NCI-H1417 treated with DMSO at 0.1 percent for 48 hours (cell line): ENCODE measurements at regions not wholly inside any gene's neighbourhood (a gene's known extent, or its start where the extent isn't known, plus 50 kb on each side); places are given as distances from the start of the nearest gene placed in this dataset.

Experiments
- DNase-seq: peaks from one replicate; lab custom pipeline; 2025; lab: John Stamatoyannopoulos, UW

DNA sequence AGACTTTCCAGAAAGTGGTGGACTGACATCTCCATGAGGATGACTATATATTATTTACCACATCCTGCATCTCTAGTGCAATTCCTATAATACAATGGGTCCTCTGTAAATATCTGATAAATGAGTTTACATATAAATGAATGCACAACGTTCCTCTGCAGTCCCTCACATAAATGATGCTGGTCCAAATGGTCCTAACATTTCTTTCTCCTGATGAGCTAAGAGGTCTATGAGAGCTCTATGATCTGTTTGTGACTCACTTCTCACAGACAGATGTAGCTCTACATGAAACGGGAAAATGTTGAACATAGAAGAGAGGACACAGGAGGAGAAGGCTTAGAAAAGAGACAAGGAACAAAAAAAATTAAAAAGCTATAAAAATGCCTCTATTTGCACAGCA lies 201.2 kb upstream of the PIK3C3 start:
- DNase-seq = no peak

DNA sequence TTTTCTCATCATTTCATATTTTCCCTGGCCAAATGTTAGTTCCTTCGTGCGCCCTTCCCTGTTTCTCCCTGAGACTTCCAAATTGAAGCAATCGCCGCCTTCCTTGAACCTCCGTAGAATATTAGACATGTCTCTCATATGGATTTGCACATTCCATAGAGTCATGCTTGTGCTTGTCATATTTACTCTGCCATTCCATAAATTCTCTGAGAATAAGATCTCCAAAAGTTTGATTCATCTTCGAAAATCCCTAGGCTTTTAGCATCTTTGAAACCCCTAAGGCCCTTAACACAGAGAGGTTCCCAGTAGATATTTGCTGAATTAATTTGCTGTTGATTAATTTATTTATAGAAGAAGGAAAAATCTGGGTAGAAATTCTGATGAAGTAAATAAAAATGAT lies 202.2 kb upstream of the PIK3C3 start:
- no peak for DNase-seq

- no peak for DNase-seq
Observed at GRCh38 chr18:41751652-41752051, 203.4 kb upstream of the PIK3C3 start.

DNA sequence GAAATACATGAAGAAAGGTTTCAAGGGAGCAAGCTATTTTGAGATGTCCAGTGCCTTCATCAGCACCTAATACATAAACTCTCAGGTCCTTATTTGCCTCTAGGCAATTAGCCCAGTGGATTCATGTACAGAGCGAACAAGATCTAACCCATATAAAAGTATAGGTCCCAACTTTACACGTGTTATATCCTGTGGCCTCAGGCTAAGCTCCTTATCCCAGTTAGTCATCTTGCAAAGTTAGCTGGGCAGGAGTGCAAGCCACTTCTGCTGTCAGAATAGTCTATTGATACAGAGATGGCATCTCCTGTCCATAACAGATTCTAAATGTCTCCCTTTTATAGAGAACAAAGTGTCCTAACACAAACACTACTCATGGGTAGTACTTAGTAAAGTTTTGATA lies 203.9 kb upstream of the PIK3C3 start:
- no peak for DNase-seq

GRCh38 chr18:41747723-41748242 lies 207.3 kb upstream of the PIK3C3 start:
- DNase-seq = no peak

DNA sequence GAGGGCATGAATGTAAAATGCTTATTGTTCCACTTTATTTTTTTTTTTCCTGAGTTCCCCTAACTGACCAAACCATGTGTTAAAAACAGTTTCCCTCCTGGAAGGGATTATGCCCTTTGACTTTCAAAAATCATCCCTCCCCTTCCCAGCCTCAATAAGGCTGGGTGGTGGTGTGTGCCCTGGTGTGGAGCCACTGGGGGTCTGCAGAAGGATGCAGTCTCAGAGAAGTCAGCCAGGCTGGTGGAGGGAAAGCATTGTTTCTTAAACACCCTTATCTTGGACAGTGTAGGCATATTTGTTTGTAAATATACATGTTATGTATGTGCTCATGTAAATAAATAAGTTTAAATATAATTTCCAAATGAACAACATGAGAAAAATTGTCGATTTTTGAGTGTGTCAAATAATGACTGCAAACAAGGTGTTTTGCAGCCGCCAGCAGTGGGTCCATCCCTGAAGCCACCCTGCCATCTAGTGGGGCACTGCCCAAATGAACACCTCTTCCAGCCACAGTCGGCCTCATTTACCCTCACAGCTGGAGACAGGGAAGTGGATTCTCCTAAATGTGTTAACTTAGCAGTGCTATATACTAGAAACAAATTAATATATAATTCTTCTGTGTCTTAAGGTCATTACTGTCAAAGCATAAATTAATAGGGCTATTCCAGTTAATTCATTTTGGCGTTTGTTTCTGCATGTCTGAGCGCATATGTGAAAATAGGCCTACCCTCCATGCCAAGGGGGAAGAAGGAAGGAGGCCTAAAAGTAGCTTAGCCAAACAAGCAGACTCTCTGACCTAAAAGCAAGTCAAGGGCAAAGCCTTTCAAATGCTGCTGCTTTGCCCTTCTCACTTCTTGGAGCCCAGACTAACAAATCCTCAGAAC lies 209.6 kb upstream of the PIK3C3 start:
- DNase-seq = peak; percentile 86

DNA sequence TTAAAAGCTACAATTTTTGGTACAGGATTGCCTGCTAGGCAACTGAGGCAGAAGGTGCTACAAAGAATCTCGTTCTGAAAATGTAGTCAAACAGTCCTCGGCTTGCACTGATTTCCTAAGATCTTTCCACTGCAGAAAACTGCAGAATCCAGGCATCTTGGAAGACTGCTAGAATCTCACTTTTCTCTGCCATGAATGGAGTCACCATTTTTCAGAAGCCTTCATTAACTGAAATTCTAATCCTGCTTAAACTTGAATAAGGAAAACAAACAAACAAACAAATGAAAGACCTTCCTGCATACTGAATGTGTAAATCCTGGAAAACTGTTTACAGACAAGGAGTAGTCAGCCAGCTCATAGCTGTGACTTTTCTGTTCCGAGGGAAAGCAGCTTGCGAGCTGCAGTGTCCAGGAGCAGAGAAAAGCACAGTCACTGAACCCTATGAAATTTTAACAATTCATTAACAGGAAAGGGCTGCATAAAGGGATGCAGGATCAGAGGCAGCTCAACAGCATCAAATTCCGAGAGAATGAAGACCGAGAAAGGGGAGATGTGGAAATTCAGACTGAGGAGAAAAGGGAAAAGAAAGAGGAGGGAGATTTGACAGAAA lies 210.5 kb upstream of the PIK3C3 start:
- DNase-seq = no peak

- no peak for DNase-seq
Observed at GRCh38 chr18:41737218-41737617, 217.8 kb upstream of the PIK3C3 start.

- no peak for DNase-seq
Observed at GRCh38 chr18:41734917-41735316, 220.1 kb upstream of the PIK3C3 start.

- no peak for DNase-seq
Observed at GRCh38 chr18:41732356-41732755, 222.7 kb upstream of the PIK3C3 start.

DNA sequence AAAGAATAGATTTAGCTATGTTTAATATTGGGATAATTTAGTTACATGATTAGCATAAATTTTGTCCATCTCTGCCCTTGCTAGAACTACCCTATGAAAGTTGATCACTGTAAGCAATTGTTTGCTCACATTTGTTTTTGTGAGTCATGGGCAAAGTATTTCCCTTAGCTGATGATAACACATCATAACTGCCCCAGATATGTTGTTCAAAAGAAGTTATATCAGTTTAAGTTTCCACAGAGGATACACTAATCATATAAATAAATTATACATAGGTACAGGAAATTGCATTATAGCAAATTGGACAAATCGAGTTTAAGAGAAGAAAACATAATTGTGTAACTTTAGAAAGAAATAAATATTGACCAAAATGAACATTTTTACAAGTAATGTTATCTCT lies 223.2 kb upstream of the PIK3C3 start:
- no peak for DNase-seq

GRCh38 chr18:41724195-41724594 lies 230.8 kb upstream of the PIK3C3 start:
- no peak for DNase-seq

- no peak for DNase-seq
Observed at GRCh38 chr18:41721103-41721790, 233.8 kb upstream of the PIK3C3 start.

- no peak for DNase-seq
Observed at GRCh38 chr18:41720226-41720625, 234.8 kb upstream of the PIK3C3 start.

- DNase-seq = no peak
Observed at GRCh38 chr18:41719808-41720207, 235.2 kb upstream of the PIK3C3 start.

GRCh38 chr18:41714872-41715271 lies 240.2 kb upstream of the PIK3C3 start:
- no peak for DNase-seq

DNA sequence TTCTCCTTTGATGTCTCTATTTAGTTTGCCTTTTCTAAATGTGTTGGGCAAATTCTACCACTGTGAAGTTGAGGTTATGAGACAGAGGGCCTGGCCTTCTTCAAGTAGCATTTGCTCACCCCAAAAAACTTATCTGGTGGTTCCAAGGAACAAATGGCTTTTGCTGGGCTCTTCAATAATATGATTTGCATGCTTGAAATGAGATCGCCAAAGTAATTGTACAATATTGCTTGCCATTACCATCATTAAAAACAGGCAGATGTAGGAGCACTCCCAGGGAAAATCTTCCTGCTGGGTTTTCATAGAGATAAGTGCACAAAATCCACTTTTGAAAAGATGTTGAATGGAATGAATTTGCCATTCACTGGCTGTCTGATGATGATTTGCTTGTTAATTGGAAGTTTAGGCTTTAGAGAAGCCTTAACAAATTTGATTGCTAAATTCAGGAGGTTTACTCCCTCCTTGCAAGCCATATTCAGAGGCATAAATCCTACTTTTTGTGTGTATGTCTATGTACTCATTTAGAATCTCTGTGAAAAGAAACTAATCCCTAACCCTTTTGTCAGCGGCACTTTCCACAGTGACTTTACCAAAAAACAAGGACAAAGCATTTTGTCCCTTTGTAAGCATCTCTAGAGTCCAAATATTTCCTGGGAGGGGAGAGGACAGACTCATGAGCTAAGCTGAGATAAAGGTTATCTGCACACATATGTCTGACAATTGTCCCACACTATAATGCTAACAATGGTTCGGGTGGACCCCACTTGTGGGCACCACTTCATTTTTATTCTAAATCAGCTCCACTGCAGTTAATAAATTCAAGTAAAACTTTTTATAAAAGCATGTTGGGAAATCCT lies 240.8 kb upstream of the PIK3C3 start:
- no peak for DNase-seq

- DNase-seq = no peak
Observed at GRCh38 chr18:41706301-41706700, 248.7 kb upstream of the PIK3C3 start.

DNA sequence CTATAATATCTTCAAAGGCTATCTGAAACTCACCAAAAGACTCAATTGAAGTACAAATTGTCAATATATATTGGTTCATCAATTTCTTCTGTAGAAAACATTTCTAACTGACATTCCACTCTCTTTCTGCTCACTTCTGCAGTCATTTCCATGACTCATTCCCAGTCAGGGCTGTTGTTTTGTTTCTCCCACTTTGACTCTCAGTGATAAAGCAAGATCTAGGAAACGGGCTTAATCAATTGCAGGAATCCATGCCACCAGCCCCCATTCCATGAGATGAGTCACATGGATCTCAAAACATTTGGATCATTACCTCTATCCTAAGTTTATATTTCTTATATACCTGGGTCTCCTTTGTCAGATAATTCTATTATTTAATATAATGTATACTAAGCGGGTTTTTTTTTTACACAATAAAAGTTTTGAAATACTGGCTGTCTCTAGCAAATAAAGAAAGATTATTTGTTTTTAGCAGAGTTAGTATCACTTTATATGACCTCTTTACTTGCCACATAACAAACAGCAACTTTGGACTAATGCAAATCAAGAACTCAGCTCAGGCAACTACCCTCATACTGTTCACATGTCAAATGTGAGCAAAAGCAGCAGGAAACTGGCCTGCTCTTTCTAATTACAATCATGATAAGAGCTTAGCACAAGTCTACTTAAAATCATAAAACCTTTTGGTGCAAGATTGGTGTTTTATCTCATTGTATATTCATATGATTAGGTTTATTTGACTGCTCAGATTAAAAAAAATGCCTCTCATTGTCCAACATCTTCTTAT lies 251.1 kb upstream of the PIK3C3 start:
- DNase-seq = no peak

DNA sequence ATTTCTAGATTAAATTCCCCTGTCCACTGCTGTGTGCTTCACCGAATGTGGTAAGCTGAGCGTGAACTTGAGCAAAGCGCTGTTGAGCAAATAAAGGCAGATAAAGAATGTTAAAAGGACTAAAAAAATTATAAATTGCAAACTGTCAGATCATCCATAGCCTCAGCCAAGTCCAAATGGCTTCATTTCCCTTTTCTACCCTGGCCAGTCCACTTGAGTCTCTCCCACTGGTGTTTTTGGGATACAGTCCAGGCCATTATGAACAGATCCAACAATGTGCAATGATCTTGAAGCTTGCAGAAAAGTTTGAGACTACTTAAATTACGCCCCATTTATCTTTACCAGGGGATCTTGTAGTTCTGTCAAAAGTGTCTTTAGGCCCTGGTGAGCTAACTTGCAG lies 254.6 kb upstream of the PIK3C3 start:
- no peak for DNase-seq

DNA sequence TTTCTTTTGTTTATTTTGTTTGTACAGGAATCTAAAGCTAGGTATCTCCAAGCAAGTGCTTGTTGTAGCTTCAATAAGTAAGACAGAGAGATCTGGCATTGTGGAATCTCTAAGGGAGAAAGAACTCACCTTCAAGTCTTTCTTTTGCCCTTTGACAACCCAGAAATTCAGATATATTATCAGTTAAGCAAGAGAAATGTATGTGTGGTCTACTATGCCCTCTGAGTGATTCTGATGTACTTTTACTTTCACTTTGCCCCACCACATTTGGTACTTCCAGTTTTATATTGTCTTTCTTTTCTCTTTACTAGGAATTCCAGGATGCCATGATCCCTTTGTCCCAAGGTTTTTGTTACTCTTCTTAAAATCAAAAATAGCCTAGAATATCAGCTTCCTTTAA lies 259.6 kb upstream of the PIK3C3 start:
- no peak for DNase-seq
